HEK293 (cell line): ENCODE measurements at regions not wholly inside any gene's neighbourhood (a gene's known extent, or its start where the extent isn't known, plus 50 kb on each side); places are given as distances from the start of the nearest gene placed in this dataset.

Experiments used
- MYNN ChIP-seq: fragments of 450-650 bp; formaldehyde crosslinking; IDR thresholded peaks from 2 replicates; pipeline ENCODE4 v1.5.1; 2016; ENCODE audit warnings: missing biosample characterization, missing genetic modification characterization, borderline replicate concordance
- SP2 ChIP-seq: fragments of 450-650 bp; formaldehyde crosslinking; IDR thresholded peaks from 2 replicates; pipeline ENCODE4 v1.5.1; 2016; ENCODE audit warnings: missing biosample characterization, missing genetic modification characterization
- ZEB2 ChIP-seq: fragments of 450-650 bp; formaldehyde crosslinking; IDR thresholded peaks from 2 replicates; pipeline ENCODE4 v1.5.1; 2016; ENCODE audit warnings: missing biosample characterization, missing genetic modification characterization
- ZNF23 ChIP-seq: fragments of 450-650 bp; formaldehyde crosslinking; IDR thresholded peaks from 2 replicates; pipeline ENCODE4 v1.5.1; 2016; ENCODE audit warnings: missing biosample characterization, missing genetic modification characterization, borderline replicate concordance
- ZNF416 ChIP-seq: fragments of 450-650 bp; formaldehyde crosslinking; IDR thresholded peaks from 2 replicates; pipeline ENCODE4 v1.5.1; 2016; ENCODE audit warnings: missing biosample characterization, missing genetic modification characterization
- TF ChIP-seq, protein P1 (sequence below): fragments of 450-650 bp; formaldehyde crosslinking; IDR thresholded peaks from 2 replicates; pipeline ENCODE4 v1.5.1; 2016; ENCODE audit warnings: missing biosample characterization, missing genetic modification characterization
- TF ChIP-seq, protein P2 (sequence below): fragments of 450-650 bp; formaldehyde crosslinking; IDR thresholded peaks from 2 replicates; pipeline ENCODE4 v1.5.1; 2016; ENCODE audit warnings: missing biosample characterization, missing genetic modification characterization
- TF ChIP-seq, protein P3 (sequence below): sonication (generic); formaldehyde crosslinking; IDR thresholded peaks from 2 replicates; pipeline ENCODE4 v1.8.1; 2022; ENCODE audit warnings: mild to moderate bottlenecking, moderate library complexity, missing genetic modification reagents

DNA sequence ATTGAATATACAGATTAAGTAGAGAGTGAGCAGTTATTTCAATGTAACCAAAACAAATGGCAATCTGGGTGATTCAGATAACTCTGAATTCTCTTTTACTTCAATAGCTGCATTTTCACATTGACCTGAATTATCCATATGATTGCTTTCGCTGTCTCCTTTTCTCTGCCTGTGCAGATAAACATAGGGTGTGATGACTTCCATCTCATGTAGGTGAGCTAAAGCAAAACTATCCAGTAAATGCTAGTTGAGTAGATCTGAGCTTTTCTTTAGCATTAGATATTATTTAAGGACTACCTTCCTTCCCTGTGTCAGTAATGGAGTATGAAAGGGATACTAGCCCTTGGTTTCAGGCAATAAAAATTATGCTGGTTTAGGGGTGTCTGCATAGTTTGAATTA is 288.6 kb downstream of the OXSM start:
- TF ChIP-seq, protein P1, sequence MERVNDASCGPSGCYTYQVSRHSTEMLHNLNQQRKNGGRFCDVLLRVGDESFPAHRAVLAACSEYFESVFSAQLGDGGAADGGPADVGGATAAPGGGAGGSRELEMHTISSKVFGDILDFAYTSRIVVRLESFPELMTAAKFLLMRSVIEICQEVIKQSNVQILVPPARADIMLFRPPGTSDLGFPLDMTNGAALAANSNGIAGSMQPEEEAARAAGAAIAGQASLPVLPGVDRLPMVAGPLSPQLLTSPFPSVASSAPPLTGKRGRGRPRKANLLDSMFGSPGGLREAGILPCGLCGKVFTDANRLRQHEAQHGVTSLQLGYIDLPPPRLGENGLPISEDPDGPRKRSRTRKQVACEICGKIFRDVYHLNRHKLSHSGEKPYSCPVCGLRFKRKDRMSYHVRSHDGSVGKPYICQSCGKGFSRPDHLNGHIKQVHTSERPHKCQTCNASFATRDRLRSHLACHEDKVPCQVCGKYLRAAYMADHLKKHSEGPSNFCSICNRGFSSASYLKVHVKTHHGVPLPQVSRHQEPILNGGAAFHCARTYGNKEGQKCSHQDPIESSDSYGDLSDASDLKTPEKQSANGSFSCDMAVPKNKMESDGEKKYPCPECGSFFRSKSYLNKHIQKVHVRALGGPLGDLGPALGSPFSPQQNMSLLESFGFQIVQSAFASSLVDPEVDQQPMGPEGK (tag by site-specific recombination) = no peak
- TF ChIP-seq ZEB2 (tag by site-specific recombination) (no peak), MYNN (no peak), ZNF23 (no peak), ZNF416 (tag by site-specific recombination) (no peak), SP2 (no peak)
- TF ChIP-seq, protein P2, sequence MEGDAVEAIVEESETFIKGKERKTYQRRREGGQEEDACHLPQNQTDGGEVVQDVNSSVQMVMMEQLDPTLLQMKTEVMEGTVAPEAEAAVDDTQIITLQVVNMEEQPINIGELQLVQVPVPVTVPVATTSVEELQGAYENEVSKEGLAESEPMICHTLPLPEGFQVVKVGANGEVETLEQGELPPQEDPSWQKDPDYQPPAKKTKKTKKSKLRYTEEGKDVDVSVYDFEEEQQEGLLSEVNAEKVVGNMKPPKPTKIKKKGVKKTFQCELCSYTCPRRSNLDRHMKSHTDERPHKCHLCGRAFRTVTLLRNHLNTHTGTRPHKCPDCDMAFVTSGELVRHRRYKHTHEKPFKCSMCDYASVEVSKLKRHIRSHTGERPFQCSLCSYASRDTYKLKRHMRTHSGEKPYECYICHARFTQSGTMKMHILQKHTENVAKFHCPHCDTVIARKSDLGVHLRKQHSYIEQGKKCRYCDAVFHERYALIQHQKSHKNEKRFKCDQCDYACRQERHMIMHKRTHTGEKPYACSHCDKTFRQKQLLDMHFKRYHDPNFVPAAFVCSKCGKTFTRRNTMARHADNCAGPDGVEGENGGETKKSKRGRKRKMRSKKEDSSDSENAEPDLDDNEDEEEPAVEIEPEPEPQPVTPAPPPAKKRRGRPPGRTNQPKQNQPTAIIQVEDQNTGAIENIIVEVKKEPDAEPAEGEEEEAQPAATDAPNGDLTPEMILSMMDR (tag by site-specific recombination) = no peak
- TF ChIP-seq, protein P3, sequence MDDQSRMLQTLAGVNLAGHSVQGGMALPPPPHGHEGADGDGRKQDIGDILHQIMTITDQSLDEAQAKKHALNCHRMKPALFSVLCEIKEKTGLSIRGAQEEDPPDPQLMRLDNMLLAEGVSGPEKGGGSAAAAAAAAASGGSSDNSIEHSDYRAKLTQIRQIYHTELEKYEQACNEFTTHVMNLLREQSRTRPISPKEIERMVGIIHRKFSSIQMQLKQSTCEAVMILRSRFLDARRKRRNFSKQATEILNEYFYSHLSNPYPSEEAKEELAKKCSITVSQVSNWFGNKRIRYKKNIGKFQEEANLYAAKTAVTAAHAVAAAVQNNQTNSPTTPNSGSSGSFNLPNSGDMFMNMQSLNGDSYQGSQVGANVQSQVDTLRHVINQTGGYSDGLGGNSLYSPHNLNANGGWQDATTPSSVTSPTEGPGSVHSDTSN (CRISPR knock-in tag) = no peak
